Adrenal gland (tissue), 9 donors: ENCODE measurements at regions not wholly inside any gene's neighbourhood (a gene's known extent, or its start where the extent isn't known, plus 50 kb on each side); places are given as distances from the start of the nearest gene placed in this dataset.

Experiments
- DNase-seq, 7 donors: peaks; one replicate each; pipeline ENCODE4 v3.0.0-alpha.2; 2019 to 2020
- H3K27ac ChIP-seq, 5 donors: fragments of 200-600 bp; sonication (generic) in 4 of 5; 1 replicate in 3 of 5; 2 replicates in 2 of 5; pipeline versions ENCODE4 v1.5.1 to v1.8.0; 2016 to 2020; ENCODE audit warnings: mild to moderate bottlenecking in 1 of 5
- H3K27me3 ChIP-seq: fragments of 200-600 bp; 2 replicates; pipeline ENCODE4 v1.8.0; 2021
- H3K36me3 ChIP-seq, 2 donors: fragments of 200-600 bp; replicated peaks in 1 of 2; 1 replicate in 1 of 2; 2 replicates in 1 of 2; pipeline versions ENCODE4 v1.5.1 to v1.8.0; 2018 to 2022
- H3K4me1 ChIP-seq, 2 donors: fragments of 200-600 bp; replicated peaks in 1 of 2; 1 replicate in 1 of 2; 2 replicates in 1 of 2; pipeline versions ENCODE4 v1.5.1 to v1.8.0; 2018 to 2021
- H3K4me3 ChIP-seq, 4 donors: fragments of 200-600 bp; sonication (generic) in 3 of 4; one replicate each; pipeline ENCODE4 v1.5.1; 2016 to 2018
- H3K9me3 ChIP-seq, 3 donors: fragments of 200-600 bp; sonication (generic) in 1 of 3; replicated peaks in 1 of 3; 1 replicate in 2 of 3; 2 replicates in 1 of 3; pipeline versions ENCODE4 v1.5.1 to v1.8.0; 2016 to 2021
- CTCF ChIP-seq, 6 experiments: fragments of 450-650 bp in 4 of 6; fragments of 200-600 bp in 2 of 6; sonication (generic) in 1 of 6; IDR thresholded peaks; 1 replicate in 5 of 6; 2 replicates in 1 of 6; pipeline versions ENCODE4 v1.5.1 to v1.8.0; 2016 to 2021; ENCODE audit warnings: antibody characterized with exemption in 6 of 6, mild to moderate bottlenecking in 2 of 6, moderate library complexity in 1 of 6
- POLR2A ChIP-seq, 2 donors: fragments of 450-650 bp; IDR thresholded peaks; one replicate each; pipeline ENCODE4 v1.6.1; 2017; ENCODE audit warnings: antibody characterized with exemption in 2 of 2, mild to moderate bottlenecking in 2 of 2, moderate library complexity in 1 of 2
- WGBS, 4 donors: extraction: QIAGEN DNeasy Blood & Tissue Kit in 2 of 4; methylation state at CpG; one replicate each; pipeline versions ENCODE4 v1.1.5 to v1.1.7; 2013 to 2017; 5-methylcytosine and 5-hydroxymethylcytosine counted together
- intact Hi-C, 2 donors: fragments of 100-400 bp; cut with DNase I; formaldehyde crosslinking; loops; one replicate each; pipeline versions ENCODE4 v1.14.1 to v1.15.0; 2022 to 2023
- donor health status: healthy with polysubstance abuse.
- donor health status: Bipolar disorder and iron deficiency.
- donor health status: DM: yes; HTN: yes; CAD: no.
- donor health status: DM: no; HTN: no; CAD: no.
- donor health status: DM: no; HTN: no; CAD: no.

DNA sequence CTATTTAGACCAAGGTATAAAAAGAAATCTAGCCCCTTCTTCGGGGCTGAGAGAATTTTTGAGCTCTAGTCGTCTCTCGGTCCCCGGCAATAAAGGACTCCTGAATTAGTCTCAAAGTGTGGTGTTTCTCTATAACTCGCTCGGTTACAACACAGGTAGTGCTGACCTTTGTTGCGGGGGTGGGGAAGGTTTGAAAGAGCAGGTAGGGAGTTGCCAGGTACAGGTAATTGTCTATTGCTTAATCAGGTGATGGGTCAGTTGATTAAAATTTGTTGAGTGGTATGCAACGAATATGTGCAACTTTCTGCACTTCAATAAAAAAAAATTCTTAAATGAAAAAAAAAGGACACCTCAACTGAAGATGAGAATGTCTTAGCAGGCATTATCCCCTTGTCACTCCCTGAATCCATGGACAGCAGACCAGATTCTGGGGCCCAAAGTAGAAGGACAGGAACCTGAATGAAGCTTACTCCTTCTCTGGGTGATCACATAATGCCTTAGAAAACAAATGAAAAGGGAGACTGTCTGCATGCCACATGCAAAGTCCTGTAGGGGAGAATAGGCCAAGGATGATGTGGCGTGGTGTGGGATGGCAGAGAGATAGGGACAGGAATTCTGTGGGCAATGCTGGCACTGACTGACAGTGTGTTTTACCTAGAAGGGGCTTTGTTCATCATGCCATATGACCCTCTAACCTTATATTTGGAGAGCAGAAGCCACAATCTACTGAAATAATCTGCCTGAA lies 157.6 kb upstream of the OLIG3 start:
- H3K4me3 ChIP-seq, result no peak overlapping the region
- TF ChIP-seq POLR2A (IDR thresholded peaks at IDR 0.05), result no peak
- no peak for TF ChIP-seq CTCF (IDR thresholded peaks at IDR 0.05)
- no peak overlapping the region for H3K27ac ChIP-seq
- H3K27me3 ChIP-seq, result no peaks in the 10 kb centered on the region
- H3K4me1 ChIP-seq, result no peaks in the 10 kb centered on the region
- no peak for DNase-seq
- H3K9me3 ChIP-seq, result peaks cover 4 to 20% (median 7%) of the 10 kb centered on the region in 3 donors
- no peaks in the 10 kb centered on the region for H3K36me3 ChIP-seq
- intact Hi-C loops, result no loop called here
- WGBS, 4 donors, result 87 to 90% (median 88%) methylated on average over 9 of the region's 9 CpGs

DNA sequence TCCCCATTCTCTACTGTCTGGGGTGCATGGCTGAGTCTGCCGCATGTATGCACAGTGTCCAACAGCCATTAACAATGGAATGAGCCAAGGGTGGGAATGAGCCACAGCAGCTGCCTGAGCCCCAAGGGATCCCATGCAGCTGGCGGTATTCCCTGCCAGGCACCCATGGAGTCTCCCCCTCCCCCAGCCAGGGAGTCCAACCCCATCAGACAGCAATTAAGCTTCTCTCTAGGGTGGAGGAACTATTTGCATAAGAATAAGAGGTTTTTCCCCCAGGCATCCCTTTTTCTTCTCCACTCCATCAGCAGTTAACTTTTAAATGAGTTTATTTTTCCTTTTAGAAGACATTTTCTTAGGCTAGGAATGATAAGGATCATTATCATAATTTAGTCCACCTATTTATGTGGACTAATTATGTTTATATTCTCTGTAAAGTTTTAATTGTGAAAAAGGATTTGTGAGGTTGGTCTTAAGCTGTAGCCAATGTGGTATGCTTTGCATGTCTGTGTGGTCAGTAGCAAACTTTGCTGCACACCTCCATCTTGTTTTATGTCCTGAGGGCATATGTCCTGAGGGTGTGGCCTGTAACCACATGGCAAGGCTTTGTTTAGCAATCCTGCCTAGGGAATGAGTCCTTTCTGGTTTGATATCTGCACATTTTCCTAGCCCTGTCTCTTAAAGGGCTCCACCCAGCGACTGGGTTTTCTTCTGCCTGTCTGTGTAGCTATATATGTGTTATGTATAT lies 158.9 kb upstream of the OLIG3 start:
- WGBS, 4 donors, result 90 to 96% (median 91%) methylated on average over 2 to 3 of the region's 3 CpGs
- Histone ChIP-seq H3K4me1 (no peaks in the 10 kb centered on the region), H3K36me3 (no peaks in the 10 kb centered on the region), H3K27me3 (no peaks in the 10 kb centered on the region), H3K9me3 (peaks cover 4 to 20% (median 7%) of the 10 kb centered on the region in 3 donors), H3K27ac (no peak overlapping the region), H3K4me3 (no peak overlapping the region)
- intact Hi-C loops, result no loop called here
- no peak for DNase-seq
- TF ChIP-seq CTCF (IDR thresholded peaks at IDR 0.05) (no peak), POLR2A (IDR thresholded peaks at IDR 0.05) (no peak)

GRCh38 chr6:137653706-137654059 lies 159.5 kb upstream of the OLIG3 start:
- Histone ChIP-seq H3K27me3 (no peaks in the 10 kb centered on the region), H3K9me3 (peaks cover 4 to 20% (median 7%) of the 10 kb centered on the region in 3 donors), H3K27ac (no peak overlapping the region), H3K4me3 (no peak overlapping the region), H3K4me1 (no peaks in the 10 kb centered on the region), H3K36me3 (no peaks in the 10 kb centered on the region)
- no peak for DNase-seq
- 89 to 97% (median 94%) methylated on average over 3 of the region's 3 CpGs for WGBS, 4 donors
- TF ChIP-seq POLR2A (IDR thresholded peaks at IDR 0.05) (no peak), CTCF (IDR thresholded peaks at IDR 0.05) (no peak)
- intact Hi-C loops, result no loop called here

DNA sequence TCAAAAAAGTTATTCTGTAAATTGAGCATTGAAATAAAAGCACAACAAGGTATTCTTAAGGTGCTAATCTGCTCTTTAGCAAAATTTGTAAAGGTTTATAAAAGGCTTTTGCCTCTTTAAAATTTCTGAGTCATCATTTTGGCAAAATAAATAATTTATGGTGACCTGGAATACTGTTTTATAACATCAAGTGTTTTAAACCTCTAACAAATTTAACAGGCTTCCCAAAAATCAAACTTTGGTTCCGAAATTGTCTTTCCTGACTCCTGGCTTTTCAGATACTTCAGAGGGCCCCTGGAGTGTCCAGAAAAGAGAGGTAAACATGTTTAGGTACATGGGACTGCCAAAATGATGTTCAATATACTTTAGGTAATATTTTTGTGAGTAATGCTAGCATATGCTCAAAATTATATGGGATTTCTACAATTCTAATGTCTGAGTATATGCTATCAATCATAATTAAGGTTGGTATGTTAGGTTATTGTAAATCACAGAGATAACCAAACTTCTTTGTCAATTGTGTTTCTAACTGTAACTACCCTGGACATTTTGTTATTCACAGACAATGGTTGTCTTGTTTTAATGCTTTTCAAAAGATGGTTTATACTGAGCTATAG lies 160.3 kb upstream of the OLIG3 start:
- no peak for TF ChIP-seq CTCF (IDR thresholded peaks at IDR 0.05)
- TF ChIP-seq POLR2A (IDR thresholded peaks at IDR 0.05), result no peak
- Histone ChIP-seq H3K36me3 (no peaks in the 10 kb centered on the region), H3K27me3 (no peaks in the 10 kb centered on the region), H3K4me3 (no peak overlapping the region), H3K4me1 (no peaks in the 10 kb centered on the region), H3K27ac (no peak overlapping the region), H3K9me3 (peaks cover 4 to 20% (median 7%) of the 10 kb centered on the region in 3 donors)
- WGBS, 4 donors, result 55 to 75% (median 73%) methylated on average over 1 of the region's 1 CpG
- no peak for DNase-seq
- intact Hi-C loops, result no loop called here
